ENCODE measurements at regions not wholly inside any gene's neighbourhood (a gene's known extent, or its start where the extent isn't known, plus 50 kb on each side); places are given as distances from the start of the nearest gene placed in this dataset.
A peak's percentile ranks its signal among the peaks of the same experiment; 100 is the strongest.

DNA sequence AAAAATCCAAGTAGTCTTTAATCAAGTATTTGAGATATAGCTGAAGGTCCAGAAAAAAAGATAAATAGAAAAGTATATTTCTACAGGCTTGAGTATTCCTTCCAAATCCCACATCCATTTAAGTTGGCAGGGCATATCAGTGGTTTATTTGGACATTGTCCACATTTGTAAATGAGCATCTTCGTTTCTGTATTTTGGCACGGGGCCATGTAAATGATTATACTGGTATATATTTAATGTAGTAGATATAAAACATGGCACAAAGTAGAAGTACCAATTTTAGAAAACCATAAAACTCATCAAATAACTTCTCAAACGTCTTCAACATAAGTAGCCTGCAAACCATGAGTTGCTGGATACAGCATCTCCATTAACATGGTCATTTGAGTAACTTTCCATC is 437.4 kb upstream of the SOX5 start:
- no peak overlapping the region for H2AFZ ChIP-seq (ENCODE audit: insufficient read depth, low read length, poor library complexity)
- no peak overlapping the region for H4K91ac ChIP-seq (ENCODE audit: low read depth, low read length)
- H3K36me3 ChIP-seq (ENCODE audit: control insufficient read depth in 1 of 2, insufficient read depth in 2 of 2, low read length in 2 of 2) = no peaks in the 10 kb centered on the region
- H2BK120ac ChIP-seq (ENCODE audit: insufficient read depth, low read length, poor library complexity) = no peak overlapping the region
- H4K12ac ChIP-seq (ENCODE audit: low read depth, low read length) = no peak overlapping the region
- no peaks in the 10 kb centered on the region for H3K79me2 ChIP-seq (ENCODE audit: control insufficient read depth, insufficient read depth, low read length, poor library complexity)
- H3K4me2 ChIP-seq (ENCODE audit: low read length) = no peak overlapping the region
- no peak overlapping the region for H3K18ac ChIP-seq (ENCODE audit: low read length)
- no peak overlapping the region for H3K9ac ChIP-seq (ENCODE audit: low read length)
- H3K4ac ChIP-seq (ENCODE audit: low read depth, low read length) = no peak overlapping the region
- no peaks in the 10 kb centered on the region for H3K27me3 ChIP-seq (ENCODE audit: insufficient read depth, low read length)
- H3K79me1 ChIP-seq (ENCODE audit: low read length) = no peaks in the 10 kb centered on the region
- no peak overlapping the region for H2BK12ac ChIP-seq (ENCODE audit: low read length)
- H4K8ac ChIP-seq (ENCODE audit: low read depth, low read length) = no peak overlapping the region
- WGBS (ENCODE audit: extremely low coverage, insufficient coverage, insufficient read length) = no CpG with 5 or more reads among the region's 3 CpGs
- no peak overlapping the region for H3K23ac ChIP-seq (ENCODE audit: low read length)
- H2AK5ac ChIP-seq (ENCODE audit: low read length) = no peak overlapping the region
- H3K27ac ChIP-seq (ENCODE audit: low read depth, low read length) = no peak overlapping the region
- no peak overlapping the region for H3K14ac ChIP-seq (ENCODE audit: low read length)
- no peaks in the 10 kb centered on the region for H3K4me1 ChIP-seq (ENCODE audit: control insufficient read depth in 1 of 2, insufficient read depth in 2 of 2, low read length in 2 of 2)
- no peak overlapping the region for H2BK5ac ChIP-seq (ENCODE audit: low read depth, low read length, poor library complexity)
- no peak for DNase-seq
- no peaks in the 10 kb centered on the region for H3K9me3 ChIP-seq (ENCODE audit: insufficient read depth, low read depth, low read length)
- H3K4me3 ChIP-seq (ENCODE audit: low read depth, low read length) = no peak overlapping the region

DNA sequence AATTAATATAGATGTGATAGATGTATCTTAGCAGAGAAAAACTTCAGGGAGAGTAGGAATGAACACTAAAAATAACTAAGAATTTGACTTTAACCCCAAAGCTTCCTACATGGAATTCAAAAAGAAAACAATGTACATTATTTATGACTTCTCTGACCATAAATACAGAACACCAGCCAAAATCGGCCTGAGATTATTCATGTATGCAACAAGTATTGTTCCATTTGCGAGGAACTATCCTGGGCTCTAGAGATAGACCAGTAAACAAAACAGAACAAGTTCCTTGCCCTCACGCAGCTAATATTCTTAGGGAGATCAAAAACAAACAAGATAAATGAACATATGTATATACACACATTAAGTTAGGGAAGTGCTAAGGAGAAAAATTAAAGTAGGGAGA is 432.3 kb upstream of the SOX5 start:
- Histone ChIP-seq H2BK120ac (ENCODE audit: insufficient read depth, low read length, poor library complexity) (no peak overlapping the region), H2BK12ac (ENCODE audit: low read length) (no peak overlapping the region), H3K4me2 (ENCODE audit: low read length) (no peak overlapping the region), H3K27ac (ENCODE audit: low read depth, low read length) (no peak overlapping the region), H3K36me3 (ENCODE audit: control insufficient read depth in 1 of 2, insufficient read depth in 2 of 2, low read length in 2 of 2) (no peaks in the 10 kb centered on the region), H3K27me3 (ENCODE audit: insufficient read depth, low read length) (no peaks in the 10 kb centered on the region), H3K79me1 (ENCODE audit: low read length) (no peaks in the 10 kb centered on the region), H4K8ac (ENCODE audit: low read depth, low read length) (no peak overlapping the region), H2AK5ac (ENCODE audit: low read length) (no peak overlapping the region), H3K18ac (ENCODE audit: low read length) (no peak overlapping the region), H3K14ac (ENCODE audit: low read length) (no peak overlapping the region), H3K79me2 (ENCODE audit: control insufficient read depth, insufficient read depth, low read length, poor library complexity) (no peaks in the 10 kb centered on the region), H2BK5ac (ENCODE audit: low read depth, low read length, poor library complexity) (no peak overlapping the region), H2AFZ (ENCODE audit: insufficient read depth, low read length, poor library complexity) (no peak overlapping the region), H3K4ac (ENCODE audit: low read depth, low read length) (no peak overlapping the region), H3K9ac (ENCODE audit: low read length) (no peak overlapping the region), H3K4me1 (ENCODE audit: control insufficient read depth in 1 of 2, insufficient read depth in 2 of 2, low read length in 2 of 2) (no peaks in the 10 kb centered on the region), H4K12ac (ENCODE audit: low read depth, low read length) (no peak overlapping the region), H3K4me3 (ENCODE audit: low read depth, low read length) (no peak overlapping the region), H3K23ac (ENCODE audit: low read length) (no peak overlapping the region), H4K91ac (ENCODE audit: low read depth, low read length) (no peak overlapping the region), H3K9me3 (ENCODE audit: insufficient read depth, low read depth, low read length) (no peaks in the 10 kb centered on the region)
- WGBS (ENCODE audit: extremely low coverage, insufficient coverage, insufficient read length) = no CpG with 5 or more reads among the region's 3 CpGs
- DNase-seq = no peak

GRCh38 chr12:24379861-24380521 is 430.5 kb upstream of the SOX5 start:
- no peak overlapping the region for H4K8ac ChIP-seq (ENCODE audit: low read depth, low read length)
- H3K27me3 ChIP-seq (ENCODE audit: insufficient read depth, low read length) = no peaks in the 10 kb centered on the region
- H3K36me3 ChIP-seq (ENCODE audit: control insufficient read depth in 1 of 2, insufficient read depth in 2 of 2, low read length in 2 of 2) = no peaks in the 10 kb centered on the region
- H2BK5ac ChIP-seq (ENCODE audit: low read depth, low read length, poor library complexity) = no peak overlapping the region
- WGBS (ENCODE audit: extremely low coverage, insufficient coverage, insufficient read length) = no CpG with 5 or more reads among the region's 5 CpGs
- no peaks in the 10 kb centered on the region for H3K4me1 ChIP-seq (ENCODE audit: control insufficient read depth in 1 of 2, insufficient read depth in 2 of 2, low read length in 2 of 2)
- no peak overlapping the region for H4K12ac ChIP-seq (ENCODE audit: low read depth, low read length)
- no peaks in the 10 kb centered on the region for H3K79me1 ChIP-seq (ENCODE audit: low read length)
- H2AFZ ChIP-seq (ENCODE audit: insufficient read depth, low read length, poor library complexity) = no peak overlapping the region
- no peak overlapping the region for H3K4me3 ChIP-seq (ENCODE audit: low read depth, low read length)
- no peaks in the 10 kb centered on the region for H3K9me3 ChIP-seq (ENCODE audit: insufficient read depth, low read depth, low read length)
- H3K4ac ChIP-seq (ENCODE audit: low read depth, low read length) = no peak overlapping the region
- no peak overlapping the region for H3K23ac ChIP-seq (ENCODE audit: low read length)
- H3K27ac ChIP-seq (ENCODE audit: low read depth, low read length) = no peak overlapping the region
- H3K9ac ChIP-seq (ENCODE audit: low read length) = no peak overlapping the region
- no peak overlapping the region for H3K14ac ChIP-seq (ENCODE audit: low read length)
- peak; percentile 44 to 73 for DNase-seq
- no peak overlapping the region for H2BK12ac ChIP-seq (ENCODE audit: low read length)
- H4K91ac ChIP-seq (ENCODE audit: low read depth, low read length) = no peak overlapping the region
- no peaks in the 10 kb centered on the region for H3K79me2 ChIP-seq (ENCODE audit: control insufficient read depth, insufficient read depth, low read length, poor library complexity)
- no peak overlapping the region for H2AK5ac ChIP-seq (ENCODE audit: low read length)
- no peak overlapping the region for H2BK120ac ChIP-seq (ENCODE audit: insufficient read depth, low read length, poor library complexity)
- no peak overlapping the region for H3K4me2 ChIP-seq (ENCODE audit: low read length)
- no peak overlapping the region for H3K18ac ChIP-seq (ENCODE audit: low read length)

DNA sequence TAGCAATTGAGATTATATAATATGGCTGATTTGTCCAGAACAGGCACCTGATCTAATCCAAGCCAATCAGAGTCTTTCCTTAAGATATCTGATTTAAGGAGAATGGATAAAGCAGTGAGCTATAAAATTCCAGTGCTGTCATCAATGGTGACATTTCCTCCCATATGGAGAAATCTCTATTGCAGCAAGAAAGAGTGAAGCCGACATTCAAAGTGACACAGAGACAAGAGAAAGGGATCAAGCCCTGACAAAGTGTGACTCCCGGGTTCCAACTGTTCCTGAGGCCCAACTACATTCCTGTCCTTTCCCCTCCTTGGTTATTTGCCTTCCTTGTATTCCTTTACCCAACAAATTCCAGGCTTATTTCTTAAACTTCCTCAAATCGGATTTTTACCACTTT is 430.0 kb upstream of the SOX5 start:
- H3K79me2 ChIP-seq (ENCODE audit: control insufficient read depth, insufficient read depth, low read length, poor library complexity) = no peaks in the 10 kb centered on the region
- H2BK5ac ChIP-seq (ENCODE audit: low read depth, low read length, poor library complexity) = no peak overlapping the region
- H4K12ac ChIP-seq (ENCODE audit: low read depth, low read length) = no peak overlapping the region
- no peaks in the 10 kb centered on the region for H3K4me1 ChIP-seq (ENCODE audit: control insufficient read depth in 1 of 2, insufficient read depth in 2 of 2, low read length in 2 of 2)
- peaks cover 1% of the 10 kb centered on the region for H3K9me3 ChIP-seq (ENCODE audit: insufficient read depth, low read depth, low read length)
- H3K23ac ChIP-seq (ENCODE audit: low read length) = no peak overlapping the region
- H3K4me3 ChIP-seq (ENCODE audit: low read depth, low read length) = no peak overlapping the region
- DNase-seq = no peak
- no peak overlapping the region for H3K18ac ChIP-seq (ENCODE audit: low read length)
- no peak overlapping the region for H3K14ac ChIP-seq (ENCODE audit: low read length)
- no peak overlapping the region for H2AFZ ChIP-seq (ENCODE audit: insufficient read depth, low read length, poor library complexity)
- H2BK12ac ChIP-seq (ENCODE audit: low read length) = no peak overlapping the region
- no peak overlapping the region for H4K91ac ChIP-seq (ENCODE audit: low read depth, low read length)
- no peak overlapping the region for H3K4ac ChIP-seq (ENCODE audit: low read depth, low read length)
- WGBS (ENCODE audit: extremely low coverage, insufficient coverage, insufficient read length) = no CpG with 5 or more reads among the region's 3 CpGs
- no peak overlapping the region for H3K4me2 ChIP-seq (ENCODE audit: low read length)
- H3K36me3 ChIP-seq (ENCODE audit: control insufficient read depth in 1 of 2, insufficient read depth in 2 of 2, low read length in 2 of 2) = no peaks in the 10 kb centered on the region
- no peak overlapping the region for H2BK120ac ChIP-seq (ENCODE audit: insufficient read depth, low read length, poor library complexity)
- H3K9ac ChIP-seq (ENCODE audit: low read length) = no peak overlapping the region
- no peaks in the 10 kb centered on the region for H3K27me3 ChIP-seq (ENCODE audit: insufficient read depth, low read length)
- no peaks in the 10 kb centered on the region for H3K79me1 ChIP-seq (ENCODE audit: low read length)
- no peak overlapping the region for H4K8ac ChIP-seq (ENCODE audit: low read depth, low read length)
- H3K27ac ChIP-seq (ENCODE audit: low read depth, low read length) = no peak overlapping the region
- no peak overlapping the region for H2AK5ac ChIP-seq (ENCODE audit: low read length)

All from trophoblast cell (in vitro differentiated cells and primary cell).